GM10248 (cell line): ENCODE measurements at regions not wholly inside any gene's neighbourhood (a gene's known extent, or its start where the extent isn't known, plus 50 kb on each side); places are given as distances from the start of the nearest gene placed in this dataset.

Experiments
- CTCF ChIA-PET: fragments of 300-600 bp; sonication (Branson Sonifier 250); formaldehyde crosslinking; extraction: SDS; loops from one replicate; lab custom pipeline; 2021; ENCODE audit warnings: antibody characterized with exemption; lab: Yijun Ruan, JAX
- POLR2A ChIA-PET: fragments of 350-650 bp; sonication (Branson Sonifier 250); formaldehyde crosslinking; extraction: SDS; loops from one replicate; lab custom pipeline; 2020; ENCODE audit warnings: antibody characterized with exemption; lab: Yijun Ruan, JAX
- DNase-seq: peaks from one replicate; pipeline ENCODE4 v3.0.0; 2012; ENCODE audit errors: extremely low spot score
- CTCF ChIP-seq: IDR thresholded peaks from 2 replicates; pipeline ENCODE4 v1.5.1; 2012; ENCODE audit warnings: mild to moderate bottlenecking, low read depth; ENCODE audit errors: extremely low read depth, missing control alignments, control extremely low read depth

GRCh38 chr5:57832875-57833274, 350.3 kb upstream of the ACTBL2 start:
- POLR2A ChIA-PET = no interaction called here
- TF ChIP-seq CTCF = no peak
- CTCF ChIA-PET = no interaction called here
- DNase-seq = no peak

DNA sequence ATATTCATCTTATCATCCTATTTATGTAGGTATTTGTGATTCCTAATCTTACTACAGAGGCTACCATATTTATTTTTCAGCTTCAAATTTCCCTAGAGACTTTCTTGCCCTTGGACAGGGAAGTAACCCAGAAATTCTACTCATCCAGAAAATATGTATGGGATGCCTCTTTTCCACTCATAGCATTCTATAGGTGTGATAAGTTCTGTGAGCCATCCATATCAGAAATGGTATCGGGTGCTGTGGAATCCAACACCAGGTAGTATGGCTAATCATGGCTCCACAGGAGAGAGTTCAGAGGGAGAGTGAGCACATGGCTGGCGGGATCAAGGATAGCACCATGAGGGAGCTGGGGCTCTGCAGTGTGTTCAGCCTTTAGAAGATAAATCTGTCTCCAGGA, 349.3 kb upstream of the ACTBL2 start:
- DNase-seq = no peak
- TF ChIP-seq CTCF = no peak
- ChIA-PET CTCF (no interaction called here), POLR2A (no interaction called here)

GRCh38 chr5:57831090-57831489, 348.5 kb upstream of the ACTBL2 start:
- DNase-seq = no peak
- TF ChIP-seq CTCF = no peak
- POLR2A ChIA-PET = no interaction called here
- CTCF ChIA-PET = no interaction called here

DNA sequence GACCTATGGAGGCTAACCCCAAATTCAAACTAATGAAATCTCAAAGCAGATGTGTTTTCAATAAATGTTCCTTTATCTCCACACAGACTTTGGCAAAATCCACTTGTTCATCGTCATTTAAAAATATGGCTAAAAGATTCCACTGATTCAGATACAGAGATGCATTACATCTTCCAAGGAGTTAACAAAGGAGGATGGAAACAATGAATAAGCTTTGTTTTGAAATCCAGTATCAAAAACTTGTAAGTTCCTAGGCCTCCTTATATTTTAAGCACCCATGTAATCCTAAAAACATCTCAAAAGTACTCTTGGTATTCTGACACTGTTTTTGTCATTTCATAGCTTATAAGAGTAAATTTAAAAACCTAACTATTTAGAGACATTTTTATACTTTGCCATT, 345.6 kb upstream of the ACTBL2 start:
- TF ChIP-seq CTCF = no peak
- ChIA-PET POLR2A (no interaction called here), CTCF (no interaction called here)
- no peak for DNase-seq

- ChIA-PET POLR2A (no interaction called here), CTCF (interaction anchor here (1.0 to 1.8 kb wide), 2 partner anchors 12 to 14 kb away, joined by 3 to 5 read pairs; no protein-coding TSS in a partner anchor)
- DNase-seq = no peak
- TF ChIP-seq CTCF = no peak
Measured at GRCh38 chr5:57825031-57825686, 342.5 kb upstream of the ACTBL2 start.

DNA sequence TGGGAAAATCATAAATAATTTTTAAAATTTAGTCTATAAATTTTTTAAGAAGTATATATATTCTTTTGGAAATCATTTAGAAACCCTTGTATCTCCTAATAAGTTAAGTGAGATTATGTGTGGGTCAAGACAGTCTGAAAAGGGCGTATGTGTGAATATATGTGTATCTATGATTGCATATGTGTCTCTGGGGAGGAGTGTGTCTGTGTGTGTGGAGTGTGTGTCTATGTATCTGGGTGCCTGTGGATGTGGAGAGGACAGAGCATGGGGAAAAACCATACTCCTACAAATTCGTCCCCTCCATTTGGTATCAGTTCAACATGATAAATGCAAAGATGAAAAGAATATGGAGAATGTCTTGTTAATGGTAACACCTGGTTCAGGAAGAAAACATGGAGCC, 342.0 kb upstream of the ACTBL2 start:
- no peak for DNase-seq
- POLR2A ChIA-PET = no interaction called here
- no peak for TF ChIP-seq CTCF
- CTCF ChIA-PET = interaction anchor here (1.0 to 1.8 kb wide), 2 partner anchors 11 to 15 kb away, joined by 3 to 5 read pairs; no protein-coding TSS in a partner anchor
